HepG2 (cell line): ENCODE measurements at regions not wholly inside any gene's neighbourhood (a gene's known extent, or its start where the extent isn't known, plus 50 kb on each side); places are given as distances from the start of the nearest gene placed in this dataset.

ENCODE experiments used
- CHD4 ChIP-seq: fragments of 200-600 bp; sonication (generic); IDR thresholded peaks from 2 replicates; pipeline ENCODE4 v1.7.0; 2017; ENCODE audit warnings: mild to moderate bottlenecking, low read length, borderline replicate concordance
- CREM ChIP-seq, 2 experiments: sonication (generic) in 1 of 2; formaldehyde crosslinking in 1 of 2; IDR thresholded peaks; 2 replicates each; pipeline versions ENCODE4 v1.4.0 to v1.6.1; 2016 to 2020; ENCODE audit warnings: antibody characterized with exemption in 1 of 2, mild to moderate bottlenecking in 1 of 2, missing genetic modification reagents in 1 of 2
- FOXA1 ChIP-seq, 2 experiments: fragments of 450-650 bp in 1 of 2; sonication (generic) in 1 of 2; formaldehyde crosslinking in 1 of 2; IDR thresholded peaks; 2 replicates each; pipeline versions ENCODE4 v1.4.0 to v1.6.1; 2016 to 2020; ENCODE audit warnings: missing genetic modification reagents in 1 of 2
- NR1H2 ChIP-seq: sonication (generic); formaldehyde crosslinking; IDR thresholded peaks from 2 replicates; pipeline ENCODE4 v1.8.1; 2022; ENCODE audit warnings: low read depth, missing genetic modification reagents, borderline replicate concordance
- POLR2AphosphoS5 ChIP-seq: IDR thresholded peaks from 2 replicates; pipeline ENCODE4 v1.6.1; 2012; ENCODE audit warnings: low read depth, low read length
- RNF2 ChIP-seq: fragments of 450-650 bp; conservative IDR thresholded peaks from 2 replicates; pipeline ENCODE4 v1.6.1; 2016; ENCODE audit warnings: low read depth
- ZNF274 ChIP-seq: sonication (generic); formaldehyde crosslinking; IDR thresholded peaks from 2 replicates; pipeline ENCODE4 v1.5.1; 2020; ENCODE audit warnings: mild to moderate bottlenecking, missing genetic modification reagents
- TF ChIP-seq, protein P1 (sequence below), 2 experiments: sonication (generic) in 1 of 2; formaldehyde crosslinking in 1 of 2; IDR thresholded peaks; 2 replicates each; pipeline versions ENCODE4 v1.5.1 to v1.6.1; 2011 to 2020; ENCODE audit warnings: borderline replicate concordance in 1 of 2, low read depth in 1 of 2, low read length in 1 of 2, mild to moderate bottlenecking in 1 of 2, missing genetic modification reagents in 1 of 2, moderate library complexity in 1 of 2
- TF ChIP-seq, protein P2 (sequence below): IDR thresholded peaks from 2 replicates; pipeline ENCODE4 v1.6.1; 2012; ENCODE audit warnings: inconsistent platforms

DNA sequence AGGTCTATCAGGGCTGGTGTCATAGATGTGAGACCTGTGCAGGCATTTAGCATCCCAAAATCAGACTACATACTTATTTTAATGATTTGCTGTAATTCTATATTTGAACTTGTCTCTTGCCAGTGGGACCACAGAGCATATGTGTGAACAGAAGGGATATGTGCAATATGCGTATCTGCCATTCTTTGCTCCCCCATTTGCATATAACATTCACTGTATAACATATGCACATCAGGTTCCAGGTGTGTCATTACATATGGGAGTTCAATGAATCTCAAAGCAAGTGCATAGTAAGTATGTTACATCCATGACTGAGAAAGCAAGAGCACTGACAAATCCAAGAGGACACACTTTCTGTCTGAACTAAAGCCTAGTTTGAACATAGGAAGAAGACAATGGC lies 1115.1 kb upstream of the CNTN5 start:
- no peak for TF ChIP-seq CREM (IDR thresholded peaks at IDR 0.05)
- TF ChIP-seq CREM (CRISPR knock-in tag; IDR thresholded peaks at IDR 0.05), result no peak
- TF ChIP-seq RNF2, result no peak
- no peak for TF ChIP-seq CHD4
- no peak for TF ChIP-seq FOXA1 (IDR thresholded peaks at IDR 0.05)
- no peak for TF ChIP-seq FOXA1 (CRISPR knock-in tag; IDR thresholded peaks at IDR 0.05)
- no peak for TF ChIP-seq POLR2AphosphoS5
- TF ChIP-seq, protein P1, sequence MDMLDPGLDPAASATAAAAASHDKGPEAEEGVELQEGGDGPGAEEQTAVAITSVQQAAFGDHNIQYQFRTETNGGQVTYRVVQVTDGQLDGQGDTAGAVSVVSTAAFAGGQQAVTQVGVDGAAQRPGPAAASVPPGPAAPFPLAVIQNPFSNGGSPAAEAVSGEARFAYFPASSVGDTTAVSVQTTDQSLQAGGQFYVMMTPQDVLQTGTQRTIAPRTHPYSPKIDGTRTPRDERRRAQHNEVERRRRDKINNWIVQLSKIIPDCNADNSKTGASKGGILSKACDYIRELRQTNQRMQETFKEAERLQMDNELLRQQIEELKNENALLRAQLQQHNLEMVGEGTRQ (IDR thresholded peaks at IDR 0.05; ENCODE audit: low read depth, low read length), result no peak
- TF ChIP-seq, protein P1 (CRISPR knock-in tag; IDR thresholded peaks at IDR 0.05; ENCODE audit: borderline replicate concordance), result no peak
- TF ChIP-seq, protein P2, sequence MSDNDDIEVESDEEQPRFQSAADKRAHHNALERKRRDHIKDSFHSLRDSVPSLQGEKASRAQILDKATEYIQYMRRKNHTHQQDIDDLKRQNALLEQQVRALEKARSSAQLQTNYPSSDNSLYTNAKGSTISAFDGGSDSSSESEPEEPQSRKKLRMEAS, result no peak
- no peak for TF ChIP-seq NR1H2
- no peak for TF ChIP-seq ZNF274 (CRISPR knock-in tag)
